ENCODE measurements at regions not wholly inside any gene's neighbourhood (a gene's known extent, or its start where the extent isn't known, plus 50 kb on each side); places are given as distances from the start of the nearest gene placed in this dataset.

DNA sequence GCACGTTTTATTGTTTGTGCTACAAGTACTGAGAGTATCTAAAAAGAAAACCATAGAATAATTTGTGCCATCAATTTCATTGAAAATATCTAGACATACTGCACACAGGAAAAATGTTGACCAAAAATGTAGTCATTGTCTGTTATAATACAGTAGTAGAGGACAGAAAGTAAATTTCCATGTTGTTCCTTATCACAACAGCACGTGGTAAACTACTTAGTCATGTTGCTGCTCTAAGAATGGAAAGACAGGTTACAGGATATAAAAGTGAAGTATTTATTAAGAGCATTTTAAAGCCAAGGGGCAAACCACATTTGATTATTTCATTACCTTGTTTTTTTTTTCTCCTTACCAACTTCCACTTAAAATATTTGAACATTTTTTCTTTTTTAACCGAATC lies 89.0 kb upstream of the CEP85L start (continued):
- TF ChIP-seq GABPA (IDR thresholded peaks at IDR 0.05; ENCODE audit: low read depth) (no peak), CHD2 (IDR thresholded peaks at IDR 0.05; ENCODE audit: borderline replicate concordance, low read depth, low read length) (no peak), ZZZ3 (IDR thresholded peaks at IDR 0.05; ENCODE audit: control insufficient read depth, insufficient read length, low read depth) (no peak), TCF3 (IDR thresholded peaks at IDR 0.05; ENCODE audit: borderline replicate concordance, insufficient read depth, low read depth, low read length) (no peak), POLR2A (IDR thresholded peaks at IDR 0.05; ENCODE audit: low read depth, low read length) (no peak)

- ChIA-PET SMC1A (ENCODE audit: uncharacterized antibody, unreplicated experiment) (no interaction called here), RAD21 (ENCODE audit: unreplicated experiment) (no interaction called here), POLR2A (no interaction called here), CTCF (interaction anchor here (1.0 kb wide), 1 partner anchor 51 kb away, joined by 4 read pairs; no protein-coding TSS in a partner anchor)
- Histone ChIP-seq H3K36me3 (ENCODE audit: control insufficient read depth in 2 of 2, insufficient read depth in 2 of 2, low read length in 1 of 2) (no peaks in the 10 kb centered on the region), H3K9ac (ENCODE audit: control insufficient read depth, insufficient read depth, low read length) (no peak overlapping the region), H3K4me2 (ENCODE audit: control insufficient read depth, insufficient read depth) (no peak overlapping the region), H4K20me1 (ENCODE audit: control insufficient read depth, insufficient read depth) (no peaks in the 10 kb centered on the region), H3K4me1 (ENCODE audit: control insufficient read depth, insufficient read depth, low read length) (no peaks in the 10 kb centered on the region; the same call in 1 of the 2 replicates), H3K79me2 (ENCODE audit: control insufficient read depth, insufficient read depth, low read length) (no peaks in the 10 kb centered on the region), H2AFZ (ENCODE audit: control insufficient read depth, low read depth, low read length) (no peak overlapping the region), H3K4me3 (no peak overlapping the region), H3K27ac (ENCODE audit: control insufficient read depth, insufficient read depth) (no peak overlapping the region), H3K27me3 (replicated peaks in 1 of 2; ENCODE audit: control insufficient read depth in 2 of 2, insufficient read depth in 2 of 2, low read length in 1 of 2) (no peaks in the 10 kb centered on the region), H3K9me3 (replicated peaks; ENCODE audit: control insufficient read depth, insufficient read depth, low read length) (no peaks in the 10 kb centered on the region)
- BruUV-seq (replicated peaks), result no TSS peak
- 61% methylated on average over 2 of the region's 2 CpGs for WGBS (ENCODE audit: insufficient coverage, insufficient replicate concordance, low lambda C conversion rate, missing lambda C conversion rate)
- intact Hi-C loops (cut with micrococcal nuclease; ENCODE audit: unreplicated experiment) (no loop called here), in situ Hi-C loops (cut with MboI) (no loop called here)
- DNase-seq (ENCODE audit: low read depth, low spot score) (no peak), FAIRE-seq (no peak), ATAC-seq (no peak)
- TF ChIP-seq SREBF2 (IDR thresholded peaks at IDR 0.05; ENCODE audit: low read length) (no peak), SREBF1 (IDR thresholded peaks at IDR 0.05; ENCODE audit: low read length) (no peak), STAT1 (conservative IDR thresholded peaks at IDR 0.05) (no peak), RCOR1 (conservative IDR thresholded peaks at IDR 0.05; ENCODE audit: low read depth, low read length) (no peak), PML (IDR thresholded peaks at IDR 0.05; ENCODE audit: low read length) (no peak), MTA3 (IDR thresholded peaks at IDR 0.05; ENCODE audit: borderline replicate concordance, low read length) (no peak), BCL3 (IDR thresholded peaks at IDR 0.05; ENCODE audit: borderline replicate concordance, insufficient read depth, low read depth, low read length, poor library complexity, severe bottlenecking) (no peak), NFXL1 (IDR thresholded peaks at IDR 0.05; ENCODE audit: borderline replicate concordance) (no peak)
- TF ChIP-seq, protein P1, sequence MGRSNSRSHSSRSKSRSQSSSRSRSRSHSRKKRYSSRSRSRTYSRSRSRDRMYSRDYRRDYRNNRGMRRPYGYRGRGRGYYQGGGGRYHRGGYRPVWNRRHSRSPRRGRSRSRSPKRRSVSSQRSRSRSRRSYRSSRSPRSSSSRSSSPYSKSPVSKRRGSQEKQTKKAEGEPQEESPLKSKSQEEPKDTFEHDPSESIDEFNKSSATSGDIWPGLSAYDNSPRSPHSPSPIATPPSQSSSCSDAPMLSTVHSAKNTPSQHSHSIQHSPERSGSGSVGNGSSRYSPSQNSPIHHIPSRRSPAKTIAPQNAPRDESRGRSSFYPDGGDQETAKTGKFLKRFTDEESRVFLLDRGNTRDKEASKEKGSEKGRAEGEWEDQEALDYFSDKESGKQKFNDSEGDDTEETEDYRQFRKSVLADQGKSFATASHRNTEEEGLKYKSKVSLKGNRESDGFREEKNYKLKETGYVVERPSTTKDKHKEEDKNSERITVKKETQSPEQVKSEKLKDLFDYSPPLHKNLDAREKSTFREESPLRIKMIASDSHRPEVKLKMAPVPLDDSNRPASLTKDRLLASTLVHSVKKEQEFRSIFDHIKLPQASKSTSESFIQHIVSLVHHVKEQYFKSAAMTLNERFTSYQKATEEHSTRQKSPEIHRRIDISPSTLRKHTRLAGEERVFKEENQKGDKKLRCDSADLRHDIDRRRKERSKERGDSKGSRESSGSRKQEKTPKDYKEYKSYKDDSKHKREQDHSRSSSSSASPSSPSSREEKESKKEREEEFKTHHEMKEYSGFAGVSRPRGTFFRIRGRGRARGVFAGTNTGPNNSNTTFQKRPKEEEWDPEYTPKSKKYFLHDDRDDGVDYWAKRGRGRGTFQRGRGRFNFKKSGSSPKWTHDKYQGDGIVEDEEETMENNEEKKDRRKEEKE (IDR thresholded peaks at IDR 0.05), result no peak
These were observed 88.4 kb upstream of the CEP85L start for GRCh38 chr6:118739696-118740353.

Measured in GM12878 (cell line).